ENCODE measurements at regions not wholly inside any gene's neighbourhood (a gene's known extent, or its start where the extent isn't known, plus 50 kb on each side); places are given as distances from the start of the nearest gene placed in this dataset.

DNA sequence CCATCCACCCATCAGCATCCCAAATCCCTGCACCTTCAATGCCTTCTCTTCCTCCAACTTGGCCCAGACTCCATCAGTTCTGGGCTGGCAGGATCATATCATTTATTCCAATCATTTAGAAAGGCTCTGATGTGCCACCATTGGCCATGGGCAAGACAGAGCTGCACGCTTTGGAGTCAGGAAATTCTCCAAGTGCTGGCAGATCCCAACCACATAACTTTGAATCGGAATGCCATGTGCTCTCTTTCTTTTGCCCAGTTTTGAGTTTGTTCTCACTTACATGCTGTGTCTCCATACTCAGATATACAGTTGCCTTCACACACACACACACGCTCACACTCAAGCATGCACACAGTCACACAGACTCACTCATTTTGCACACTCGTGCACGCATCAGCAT lies 85.7 kb upstream of the GHITM start:
- Histone ChIP-seq H3K79me2 (ENCODE audit: low read length) (no peaks in the 10 kb centered on the region), H3K9ac (ENCODE audit: low read length) (no peak overlapping the region)

DNA sequence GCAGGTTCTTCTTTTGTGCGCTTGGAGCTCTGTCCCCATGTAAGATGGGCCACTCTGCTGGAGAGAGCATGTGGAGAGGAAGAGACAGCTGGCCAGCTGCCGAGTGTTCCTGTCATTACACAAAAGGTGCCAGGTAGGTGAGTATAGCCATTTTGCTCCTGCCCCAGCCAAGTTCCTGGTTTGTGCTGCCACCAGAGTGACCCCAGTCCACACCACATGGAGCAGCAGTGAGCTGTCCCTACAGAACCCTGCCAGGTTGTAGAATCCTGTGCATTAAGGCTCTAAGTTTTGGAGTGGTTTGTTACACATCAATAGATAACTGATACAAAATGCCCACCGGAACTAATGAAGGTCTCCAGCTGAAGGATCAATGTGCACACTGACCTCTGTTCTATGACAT lies 84.6 kb upstream of the GHITM start:
- Histone ChIP-seq H3K9me2 (replicated peaks; ENCODE audit: insufficient read depth, low read length) (no peaks in the 10 kb centered on the region), H3K9me3 (replicated peaks; ENCODE audit: insufficient read depth, low read length) (no peaks in the 10 kb centered on the region), H3K4me1 (ENCODE audit: low read length) (no peaks in the 10 kb centered on the region), H3K79me2 (ENCODE audit: low read length) (no peaks in the 10 kb centered on the region), H3K4me2 (ENCODE audit: low read depth, low read length) (no peak overlapping the region), H3K27me3 (replicated peaks; ENCODE audit: insufficient read depth, low read length) (no peaks in the 10 kb centered on the region), H3F3A (ENCODE audit: insufficient read depth, low read length) (no peaks in the 10 kb centered on the region), H3K4me3 (ENCODE audit: low read length) (no peak overlapping the region), H3K9ac (ENCODE audit: low read length) (no peak overlapping the region), H3K36me3 (replicated peaks; ENCODE audit: insufficient read depth, low read length) (no peaks in the 10 kb centered on the region), H3K27ac (ENCODE audit: low read length) (no peak overlapping the region), H4K20me1 (ENCODE audit: insufficient read depth, low read length) (no peaks in the 10 kb centered on the region), H2AFZ (ENCODE audit: low read length) (no peak overlapping the region)
- TF ChIP-seq EZH2phosphoT487 (IDR thresholded peaks at IDR 0.05; ENCODE audit: low read length) (no peak), EZH2 (optimal IDR thresholded peaks at IDR 0.05; ENCODE audit: low read depth, low read length) (no peak)
- TF ChIP-seq, protein P1, sequence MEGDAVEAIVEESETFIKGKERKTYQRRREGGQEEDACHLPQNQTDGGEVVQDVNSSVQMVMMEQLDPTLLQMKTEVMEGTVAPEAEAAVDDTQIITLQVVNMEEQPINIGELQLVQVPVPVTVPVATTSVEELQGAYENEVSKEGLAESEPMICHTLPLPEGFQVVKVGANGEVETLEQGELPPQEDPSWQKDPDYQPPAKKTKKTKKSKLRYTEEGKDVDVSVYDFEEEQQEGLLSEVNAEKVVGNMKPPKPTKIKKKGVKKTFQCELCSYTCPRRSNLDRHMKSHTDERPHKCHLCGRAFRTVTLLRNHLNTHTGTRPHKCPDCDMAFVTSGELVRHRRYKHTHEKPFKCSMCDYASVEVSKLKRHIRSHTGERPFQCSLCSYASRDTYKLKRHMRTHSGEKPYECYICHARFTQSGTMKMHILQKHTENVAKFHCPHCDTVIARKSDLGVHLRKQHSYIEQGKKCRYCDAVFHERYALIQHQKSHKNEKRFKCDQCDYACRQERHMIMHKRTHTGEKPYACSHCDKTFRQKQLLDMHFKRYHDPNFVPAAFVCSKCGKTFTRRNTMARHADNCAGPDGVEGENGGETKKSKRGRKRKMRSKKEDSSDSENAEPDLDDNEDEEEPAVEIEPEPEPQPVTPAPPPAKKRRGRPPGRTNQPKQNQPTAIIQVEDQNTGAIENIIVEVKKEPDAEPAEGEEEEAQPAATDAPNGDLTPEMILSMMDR (IDR thresholded peaks at IDR 0.05; ENCODE audit: low read length) = no peak
- DNase-seq = no peak

More for the DNA sequence above, 85.7 kb upstream of the GHITM start:
- TF ChIP-seq EZH2 (optimal IDR thresholded peaks at IDR 0.05; ENCODE audit: low read depth, low read length) = no peak
- TF ChIP-seq EZH2phosphoT487 (IDR thresholded peaks at IDR 0.05; ENCODE audit: low read length) = no peak
- TF ChIP-seq, protein P1 (IDR thresholded peaks at IDR 0.05; ENCODE audit: low read length) = no peak
- DNase-seq = no peak
- Histone ChIP-seq H3F3A (ENCODE audit: insufficient read depth, low read length) (no peaks in the 10 kb centered on the region), H3K4me1 (ENCODE audit: low read length) (no peaks in the 10 kb centered on the region), H2AFZ (ENCODE audit: low read length) (no peak overlapping the region), H3K9me2 (replicated peaks; ENCODE audit: insufficient read depth, low read length) (no peaks in the 10 kb centered on the region), H3K27ac (ENCODE audit: low read length) (no peak overlapping the region), H3K27me3 (replicated peaks; ENCODE audit: insufficient read depth, low read length) (no peaks in the 10 kb centered on the region), H3K4me3 (ENCODE audit: low read length) (no peak overlapping the region), H4K20me1 (ENCODE audit: insufficient read depth, low read length) (no peaks in the 10 kb centered on the region), H3K36me3 (replicated peaks; ENCODE audit: insufficient read depth, low read length) (no peaks in the 10 kb centered on the region), H3K4me2 (ENCODE audit: low read depth, low read length) (no peak overlapping the region), H3K9me3 (replicated peaks; ENCODE audit: insufficient read depth, low read length) (no peaks in the 10 kb centered on the region)

DNA sequence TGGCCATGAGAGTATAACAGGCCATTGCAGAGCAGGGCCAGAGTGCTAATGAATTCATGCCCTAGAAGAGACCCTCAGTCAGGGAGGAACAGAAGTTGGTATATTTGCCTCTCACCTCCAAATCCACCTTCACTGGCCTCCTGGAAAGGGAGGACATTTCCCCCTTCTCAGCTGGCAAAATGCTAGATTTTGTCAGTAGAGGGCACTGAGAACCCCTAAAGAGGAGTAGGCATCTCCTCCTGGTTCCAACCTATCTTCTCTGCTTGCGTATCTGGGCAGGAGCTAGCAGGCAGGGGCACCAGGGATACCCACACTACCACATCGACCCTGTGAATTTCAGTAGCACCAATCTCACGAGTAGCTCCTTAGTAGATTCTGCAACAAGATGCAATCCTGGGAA lies 79.8 kb upstream of the GHITM start:
- Histone ChIP-seq H3K4me3 (ENCODE audit: low read length) (no peak overlapping the region), H3K36me3 (replicated peaks; ENCODE audit: insufficient read depth, low read length) (no peaks in the 10 kb centered on the region), H3K9ac (ENCODE audit: low read length) (no peak overlapping the region), H4K20me1 (ENCODE audit: insufficient read depth, low read length) (no peaks in the 10 kb centered on the region), H3K9me3 (replicated peaks; ENCODE audit: insufficient read depth, low read length) (no peaks in the 10 kb centered on the region), H2AFZ (ENCODE audit: low read length) (no peak overlapping the region), H3F3A (ENCODE audit: insufficient read depth, low read length) (no peaks in the 10 kb centered on the region), H3K4me2 (ENCODE audit: low read depth, low read length) (no peak overlapping the region), H3K27ac (ENCODE audit: low read length) (no peak overlapping the region), H3K79me2 (ENCODE audit: low read length) (no peaks in the 10 kb centered on the region), H3K9me2 (replicated peaks; ENCODE audit: insufficient read depth, low read length) (no peaks in the 10 kb centered on the region), H3K27me3 (replicated peaks; ENCODE audit: insufficient read depth, low read length) (no peaks in the 10 kb centered on the region), H3K4me1 (ENCODE audit: low read length) (no peaks in the 10 kb centered on the region)
- TF ChIP-seq, protein P1 (IDR thresholded peaks at IDR 0.05; ENCODE audit: low read length) = no peak
- TF ChIP-seq EZH2 (optimal IDR thresholded peaks at IDR 0.05; ENCODE audit: low read depth, low read length) (no peak), EZH2phosphoT487 (IDR thresholded peaks at IDR 0.05; ENCODE audit: low read length) (no peak)
- no peak for DNase-seq

Measured in MM.1S (cell line).